GM23338 (cell line): ENCODE measurements at regions not wholly inside any gene's neighbourhood (a gene's known extent, or its start where the extent isn't known, plus 50 kb on each side); places are given as distances from the start of the nearest gene placed in this dataset.

Source experiments
- CTCF ChIP-seq, 2 experiments: fragments of 200-600 bp in 1 of 2; sonication (generic) in 1 of 2; conservative IDR thresholded peaks; 2 replicates each; pipeline versions ENCODE4 v1.5.1 to v1.6.1; 2016 to 2017; ENCODE audit warnings: antibody characterized with exemption in 2 of 2, low read depth in 2 of 2, mild to moderate bottlenecking in 2 of 2, moderate library complexity in 1 of 2
- EZH2 ChIP-seq: fragments of 200-600 bp; sonication (generic); IDR thresholded peaks from one replicate; pipeline ENCODE4 v1.8.0; 2017; ENCODE audit warnings: antibody characterized with exemption, mild to moderate bottlenecking, low read depth; ENCODE audit not compliant: unreplicated experiment
- JUNB ChIP-seq: IDR thresholded peaks from one replicate; pipeline ENCODE4 v1.6.1; 2016; ENCODE audit warnings: antibody characterized with exemption; ENCODE audit not compliant: unreplicated experiment
- TF ChIP-seq, protein P1 (sequence below): IDR thresholded peaks from one replicate; pipeline ENCODE4 v1.6.1; 2018; ENCODE audit warnings: antibody characterized with exemption; ENCODE audit not compliant: unreplicated experiment

GRCh38 chr6:121944354-121944753, 455.1 kb upstream of the HSF2 start:
- TF ChIP-seq CTCF (conservative IDR thresholded peaks at IDR 0.05; ENCODE audit: low read depth in 2 of 2) (no peak), JUNB (no peak), EZH2 (no peak)
- TF ChIP-seq, protein P1, sequence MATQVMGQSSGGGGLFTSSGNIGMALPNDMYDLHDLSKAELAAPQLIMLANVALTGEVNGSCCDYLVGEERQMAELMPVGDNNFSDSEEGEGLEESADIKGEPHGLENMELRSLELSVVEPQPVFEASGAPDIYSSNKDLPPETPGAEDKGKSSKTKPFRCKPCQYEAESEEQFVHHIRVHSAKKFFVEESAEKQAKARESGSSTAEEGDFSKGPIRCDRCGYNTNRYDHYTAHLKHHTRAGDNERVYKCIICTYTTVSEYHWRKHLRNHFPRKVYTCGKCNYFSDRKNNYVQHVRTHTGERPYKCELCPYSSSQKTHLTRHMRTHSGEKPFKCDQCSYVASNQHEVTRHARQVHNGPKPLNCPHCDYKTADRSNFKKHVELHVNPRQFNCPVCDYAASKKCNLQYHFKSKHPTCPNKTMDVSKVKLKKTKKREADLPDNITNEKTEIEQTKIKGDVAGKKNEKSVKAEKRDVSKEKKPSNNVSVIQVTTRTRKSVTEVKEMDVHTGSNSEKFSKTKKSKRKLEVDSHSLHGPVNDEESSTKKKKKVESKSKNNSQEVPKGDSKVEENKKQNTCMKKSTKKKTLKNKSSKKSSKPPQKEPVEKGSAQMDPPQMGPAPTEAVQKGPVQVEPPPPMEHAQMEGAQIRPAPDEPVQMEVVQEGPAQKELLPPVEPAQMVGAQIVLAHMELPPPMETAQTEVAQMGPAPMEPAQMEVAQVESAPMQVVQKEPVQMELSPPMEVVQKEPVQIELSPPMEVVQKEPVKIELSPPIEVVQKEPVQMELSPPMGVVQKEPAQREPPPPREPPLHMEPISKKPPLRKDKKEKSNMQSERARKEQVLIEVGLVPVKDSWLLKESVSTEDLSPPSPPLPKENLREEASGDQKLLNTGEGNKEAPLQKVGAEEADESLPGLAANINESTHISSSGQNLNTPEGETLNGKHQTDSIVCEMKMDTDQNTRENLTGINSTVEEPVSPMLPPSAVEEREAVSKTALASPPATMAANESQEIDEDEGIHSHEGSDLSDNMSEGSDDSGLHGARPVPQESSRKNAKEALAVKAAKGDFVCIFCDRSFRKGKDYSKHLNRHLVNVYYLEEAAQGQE = no peak
